Endothelial cell of umbilical vein (primary cell): ENCODE measurements at regions not wholly inside any gene's neighbourhood (a gene's known extent, or its start where the extent isn't known, plus 50 kb on each side); places are given as distances from the start of the nearest gene placed in this dataset.

Experiments
- BruUV-seq: library from RNA; stranded (reverse); fragments of 400-500 nt; replicated peaks from 2 replicates; lab custom pipeline; 2021; lab: Mats Ljungman, UMichigan
- CTCF ChIA-PET: fragments of 300-600, 350-600 bp; sonication (Branson Sonifier 250); formaldehyde crosslinking; loops from one replicate; lab custom pipeline; 2021; ENCODE audit warnings: antibody characterized with exemption, inconsistent platforms; lab: Charles Lee
- POLR2A ChIA-PET: fragments of 300-600, 350-600 bp; sonication (Branson Sonifier 250); formaldehyde crosslinking; loops from one replicate; lab custom pipeline; 2021; ENCODE audit warnings: antibody characterized with exemption, inconsistent platforms; lab: Charles Lee
- DNase-seq: peaks from one replicate; pipeline ENCODE4 v3.0.0-alpha.2; 2011; ENCODE audit warnings: low read depth, low spot score
- FAIRE-seq: peaks from 2 replicates; lab custom pipeline; 2011; peaks lifted over from hg19 to GRCh38; lab: Jason Lieb, UNC
- H2AFZ ChIP-seq: 2 replicates; pipeline ENCODE4 v1.6.0; 2012; ENCODE audit warnings: low read depth, low read length, control low read depth, inconsistent platforms
- H3K27ac ChIP-seq: 2 replicates; pipeline ENCODE4 v1.5.1; 2011; ENCODE audit warnings: low read depth, mild to moderate bottlenecking, control low read depth, low read length, moderate library complexity; ENCODE audit not compliant: insufficient read depth
- H3K27me3 ChIP-seq, 2 experiments: 2 replicates each; pipeline versions ENCODE4 v1.6.0 to v1.6.1; 2011; ENCODE audit warnings: low read length in 2 of 2, mixed read lengths in 1 of 2; ENCODE audit not compliant: control insufficient read depth in 2 of 2, insufficient read depth in 2 of 2
- H3K36me3 ChIP-seq, 2 experiments: 2 replicates in 1 of 2; 3 replicates in 1 of 2; pipeline ENCODE4 v1.5.1; 2011; ENCODE audit warnings: low read length in 2 of 2, mild to moderate bottlenecking in 1 of 2, moderate library complexity in 1 of 2; ENCODE audit not compliant: control insufficient read depth in 2 of 2, insufficient read depth in 2 of 2; ENCODE audit errors: extremely low read depth in 1 of 2
- H3K4me1 ChIP-seq: 3 replicates; pipeline ENCODE4 v1.5.1; 2011; ENCODE audit warnings: mild to moderate bottlenecking, low read length; ENCODE audit not compliant: control insufficient read depth, insufficient read depth; ENCODE audit errors: extremely low read depth
- H3K4me2 ChIP-seq: 2 replicates; pipeline ENCODE4 v1.6.1; 2011; ENCODE audit warnings: low read length, control low read depth, mixed read lengths; ENCODE audit not compliant: insufficient read depth
- H3K4me3 ChIP-seq, 3 experiments: fragments of 200-600 bp in 1 of 3; sonication (generic), shearing (Covaris generic) in 1 of 3; replicated peaks in 1 of 3; 2 replicates each; pipeline ENCODE4 v1.5.1; 2011 to 2016; ENCODE audit warnings: control low read depth in 3 of 3, low read length in 3 of 3, mild to moderate bottlenecking in 2 of 3, inconsistent platforms in 1 of 3, low read depth in 1 of 3, moderate library complexity in 1 of 3; ENCODE audit not compliant: insufficient read depth in 1 of 3
- H3K79me2 ChIP-seq: 2 replicates; pipeline ENCODE4 v1.6.0; 2012; ENCODE audit warnings: low read length, inconsistent platforms; ENCODE audit not compliant: control insufficient read depth, insufficient read depth
- H3K9ac ChIP-seq: replicated peaks from 2 replicates; pipeline ENCODE3; 2011; ENCODE audit warnings: low read length, control low read depth; ENCODE audit not compliant: insufficient read depth; ENCODE audit errors: extremely low read depth
- H3K9me1 ChIP-seq: replicated peaks from 3 replicates; pipeline ENCODE4 v1.6.0; 2011; ENCODE audit warnings: mild to moderate bottlenecking, low read length; ENCODE audit not compliant: control insufficient read depth, insufficient read depth; ENCODE audit errors: extremely low read depth
- H3K9me3 ChIP-seq: replicated peaks from 2 replicates; pipeline ENCODE4 v1.5.1; 2012; ENCODE audit warnings: low read length, inconsistent platforms; ENCODE audit not compliant: control insufficient read depth, insufficient read depth
- H4K20me1 ChIP-seq: replicated peaks from 2 replicates; pipeline ENCODE3; 2011; ENCODE audit warnings: mild to moderate bottlenecking, low read length; ENCODE audit not compliant: control insufficient read depth, insufficient read depth; ENCODE audit errors: extremely low read depth
- CTCF ChIP-seq, 2 donors: IDR thresholded peaks; 1 replicate in 1 of 2; 2 replicates in 1 of 2; pipeline ENCODE4 v1.5.1; 2011; ENCODE audit warnings: low read length in 2 of 2, mild to moderate bottlenecking in 2 of 2, moderate library complexity in 2 of 2, control low read depth in 1 of 2, inconsistent platforms in 1 of 2, low read depth in 1 of 2; ENCODE audit not compliant: insufficient read depth in 1 of 2; ENCODE audit errors: extremely low read depth in 1 of 2
- EZH2 ChIP-seq: IDR thresholded peaks from 2 replicates; pipeline ENCODE4 v1.6.1; 2012; ENCODE audit warnings: borderline replicate concordance, low read depth, mild to moderate bottlenecking, moderate library complexity, low read length, inconsistent platforms; ENCODE audit not compliant: severe bottlenecking
- FOS ChIP-seq: IDR thresholded peaks from 2 replicates; pipeline ENCODE4 v1.6.1; 2011; ENCODE audit warnings: mild to moderate bottlenecking, low read length, moderate library complexity, borderline replicate concordance; ENCODE audit not compliant: insufficient read depth
- GATA2 ChIP-seq: IDR thresholded peaks from 2 replicates; pipeline ENCODE4 v1.7.0; 2011; ENCODE audit warnings: low read depth, mild to moderate bottlenecking, moderate library complexity, mixed read lengths, low read length; ENCODE audit not compliant: insufficient read length, insufficient read depth
- JUN ChIP-seq: IDR thresholded peaks from 2 replicates; pipeline ENCODE4 v1.6.1; 2011; ENCODE audit warnings: borderline replicate concordance, low read depth; ENCODE audit not compliant: insufficient read length, insufficient read depth
- MYC ChIP-seq: IDR thresholded peaks from one replicate; pipeline ENCODE4 v1.6.1; 2011; ENCODE audit warnings: mild to moderate bottlenecking, low read depth, low read length
- POLR2A ChIP-seq: IDR thresholded peaks from 2 replicates; pipeline ENCODE4 v1.6.1; 2012; ENCODE audit warnings: low read depth, mild to moderate bottlenecking, control low read depth, low read length
- POLR2AphosphoS5 ChIP-seq: IDR thresholded peaks from 2 replicates; pipeline ENCODE4 v1.6.1; 2012; ENCODE audit warnings: low read depth, mild to moderate bottlenecking, control low read depth, low read length, moderate library complexity; ENCODE audit not compliant: insufficient read depth
- dilution Hi-C: fragments of 300-500 bp; cut with MboI; formaldehyde crosslinking; loops from one replicate; pipeline ENCODE4 v1.15.0; 2019; ENCODE audit warnings: low sequenced_read_pairs; ENCODE audit not compliant: extremely low pct_ligation_motif_present
- intact Hi-C: fragments of 100-400 bp; cut with micrococcal nuclease; formaldehyde crosslinking; loops from one replicate; pipeline ENCODE4 v1.10.0; 2022
- TF ChIP-seq, protein P1 (sequence below): IDR thresholded peaks from 2 replicates; pipeline ENCODE4 v1.6.1; 2011; ENCODE audit not compliant: insufficient read depth, insufficient read length

- no peaks in the 10 kb centered on the region for H3K27me3 ChIP-seq
- H2AFZ ChIP-seq, result no peak overlapping the region
- dilution Hi-C loops (no loop called here), intact Hi-C loops (no loop called here)
- no peak overlapping the region for H3K27ac ChIP-seq
- CTCF ChIA-PET, result no interaction called here
- H3K4me1 ChIP-seq, result no peaks in the 10 kb centered on the region
- POLR2A ChIA-PET, result no interaction called here
- no peaks in the 10 kb centered on the region for H3K36me3 ChIP-seq
- TF ChIP-seq JUN (no peak), POLR2AphosphoS5 (no peak), EZH2 (no peak), FOS (no peak), CTCF (IDR thresholded peaks at IDR 0.05; ENCODE audit: extremely low read depth in 1 of 2, insufficient read depth in 1 of 2, low read depth in 1 of 2, low read length in 2 of 2) (no peak), MYC (no peak), POLR2A (no peak), GATA2 (no peak)
- TF ChIP-seq, protein P1, sequence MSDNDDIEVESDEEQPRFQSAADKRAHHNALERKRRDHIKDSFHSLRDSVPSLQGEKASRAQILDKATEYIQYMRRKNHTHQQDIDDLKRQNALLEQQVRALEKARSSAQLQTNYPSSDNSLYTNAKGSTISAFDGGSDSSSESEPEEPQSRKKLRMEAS, result no peak
- no peaks in the 10 kb centered on the region for H3K79me2 ChIP-seq
- no peak overlapping the region for H3K4me2 ChIP-seq
- no peaks in the 10 kb centered on the region for H3K9me1 ChIP-seq
- no peak overlapping the region for H3K9ac ChIP-seq
- no peak overlapping the region for H3K4me3 ChIP-seq
- peaks cover 6% of the 10 kb centered on the region for H3K9me3 ChIP-seq
- H4K20me1 ChIP-seq, result no peaks in the 10 kb centered on the region
- FAIRE-seq (no peak), DNase-seq (no peak)
- no TSS peak for BruUV-seq
Observed at GRCh38 chr5:9765419-9766140, 135.4 kb upstream of the TAS2R1 start.
